A549 (cell line): ENCODE measurements at regions not wholly inside any gene's neighbourhood (a gene's known extent, or its start where the extent isn't known, plus 50 kb on each side); places are given as distances from the start of the nearest gene placed in this dataset.

ENCODE experiments used
- ATAC-seq, 2 experiments: fragments of 200-7000 bp in 1 of 2; fragments of >200 bp in 1 of 2; cut with Nextera tagmentation in 1 of 2; cut with Tn5 transposase in 1 of 2; 3 replicates each; pipeline versions ENCODE4 v1.8.0 to v1.9.1; 2018 to 2020; ENCODE audit warnings: mild to moderate bottlenecking in 1 of 2, moderate library complexity in 1 of 2
- CTCF ChIA-PET: fragments of 300-600 bp; sonication (Branson Sonifier 250); formaldehyde crosslinking; extraction: SDS; loops from one replicate; lab custom pipeline; 2021; ENCODE audit warnings: antibody characterized with exemption, inconsistent platforms; lab: Yijun Ruan, JAX
- POLR2A ChIA-PET: fragments of 350-600 bp; formaldehyde crosslinking; extraction: SDS; loops from one replicate; lab custom pipeline; 2021; ENCODE audit warnings: antibody characterized with exemption, inconsistent platforms; lab: Yijun Ruan, JAX
- DNase-seq, 2 experiments: peaks; one replicate each; pipeline versions ENCODE4 v3.0.0 to v3.0.0-alpha.2; 2011 to 2016; ENCODE audit warnings: low read depth in 1 of 2, low spot score in 1 of 2
- FAIRE-seq: peaks from 2 replicates; lab custom pipeline; 2011; peaks lifted over from hg19 to GRCh38; lab: Jason Lieb, UNC
- H3K27ac ChIP-seq, 2 experiments: fragments of >200 bp; sonication (Bioruptor Twin); formaldehyde crosslinking; 3 replicates each; pipeline ENCODE4 v1.5.1; 2016 to 2017
- H3K4me1 ChIP-seq: fragments of >200 bp; sonication (Bioruptor Twin); formaldehyde crosslinking; 3 replicates; pipeline ENCODE4 v1.6.1; 2016
- H3K4me2 ChIP-seq: fragments of >200 bp; sonication (Bioruptor Twin); formaldehyde crosslinking; 3 replicates; pipeline ENCODE4 v1.6.1; 2016
- H3K4me3 ChIP-seq: fragments of >200 bp; sonication (Bioruptor Twin); formaldehyde crosslinking; 3 replicates; pipeline ENCODE4 v1.5.1; 2016
- H3K9me3 ChIP-seq: fragments of >200 bp; sonication (Bioruptor Twin); formaldehyde crosslinking; 3 replicates; pipeline ENCODE4 v1.6.1; 2016
- BCL3 ChIP-seq: fragments of >200 bp; sonication (Bioruptor Twin); formaldehyde crosslinking; IDR thresholded peaks from 3 replicates; pipeline ENCODE4 v1.6.1; 2016
- CBX2 ChIP-seq: fragments of 200-600 bp; sonication (generic); IDR thresholded peaks from 2 replicates; pipeline ENCODE4 v1.6.1; 2016; ENCODE audit warnings: low read depth, mild to moderate bottlenecking, borderline replicate concordance
- CEBPB ChIP-seq, 2 experiments: fragments of >200 bp in 1 of 2; sonication (Bioruptor Twin) in 1 of 2; formaldehyde crosslinking in 1 of 2; IDR thresholded peaks; 2 replicates each; pipeline ENCODE4 v1.6.1; 2012 to 2016
- CHD2 ChIP-seq: fragments of 150-350 bp; IDR thresholded peaks from 2 replicates; pipeline ENCODE4 v1.6.1; 2014; ENCODE audit warnings: low read length; ENCODE audit not compliant: partially characterized antibody
- ESRRA ChIP-seq: fragments of 150-350 bp; IDR thresholded peaks from 2 replicates; pipeline ENCODE4 v1.6.1; 2014; ENCODE audit warnings: mild to moderate bottlenecking, low read length, borderline replicate concordance
- HMGXB4 ChIP-seq: fragments of 250-450 bp; sonication (Bioruptor Pico); IDR thresholded peaks from 2 replicates; pipeline ENCODE4 v1.5.0; 2021; ENCODE audit warnings: mild to moderate bottlenecking, moderate library complexity, borderline replicate concordance
- HOXA7 ChIP-seq: fragments of 250-450 bp; sonication (Bioruptor Pico); IDR thresholded peaks from 2 replicates; pipeline ENCODE4 v1.5.0; 2020; ENCODE audit warnings: mild to moderate bottlenecking, moderate library complexity
- HOXB5 ChIP-seq: fragments of 250-450 bp; sonication (Bioruptor Pico); IDR thresholded peaks from 2 replicates; pipeline ENCODE4 v1.5.0; 2020; ENCODE audit warnings: mild to moderate bottlenecking, moderate library complexity
- JUN ChIP-seq, 2 experiments: fragments of >200 bp; sonication (Bioruptor Twin); formaldehyde crosslinking; IDR thresholded peaks; 2 replicates in 1 of 2; 3 replicates in 1 of 2; pipeline ENCODE4 v1.6.1; 2016 to 2017
- JUNB ChIP-seq: fragments of >200 bp; sonication (Bioruptor Twin); formaldehyde crosslinking; IDR thresholded peaks from 2 replicates; pipeline ENCODE4 v1.6.1; 2016
- KDM1A ChIP-seq: fragments of 200-600 bp; sonication (generic); IDR thresholded peaks from 2 replicates; pipeline ENCODE4 v1.6.1; 2016; ENCODE audit warnings: low read depth, mild to moderate bottlenecking
- MAFK ChIP-seq: fragments of 450-650 bp; IDR thresholded peaks from 2 replicates; pipeline ENCODE4 v1.6.1; 2014; ENCODE audit not compliant: partially characterized antibody
- MAZ ChIP-seq: fragments of 150-350 bp; IDR thresholded peaks from 2 replicates; pipeline ENCODE4 v1.6.1; 2014; ENCODE audit warnings: antibody characterized with exemption, low read depth, low read length, borderline replicate concordance
- NFE2L2 ChIP-seq: fragments of 150-350 bp; conservative IDR thresholded peaks from 2 replicates; pipeline ENCODE4 v1.6.1; 2014; ENCODE audit warnings: low read length
- NR3C1 ChIP-seq: fragments of >200 bp; sonication (Bioruptor Twin); formaldehyde crosslinking; IDR thresholded peaks from 3 replicates; pipeline ENCODE4 v1.6.1; 2017
- PHF8 ChIP-seq: fragments of 200-600 bp; sonication (generic); IDR thresholded peaks from 2 replicates; pipeline ENCODE4 v1.6.1; 2016; ENCODE audit warnings: low read depth, mild to moderate bottlenecking, antibody characterized with exemption, moderate library complexity, borderline replicate concordance
- POLR2AphosphoS2 ChIP-seq: conservative IDR thresholded peaks from 2 replicates; pipeline ENCODE4 v1.6.1; 2012; ENCODE audit warnings: low read length, improper control_type of control experiment, inconsistent platforms
- RAD21 ChIP-seq, 2 experiments: fragments of >200 bp in 1 of 2; sonication (Bioruptor Twin) in 1 of 2; formaldehyde crosslinking in 1 of 2; IDR thresholded peaks in 1 of 2; conservative IDR thresholded peaks in 1 of 2; 2 replicates in 1 of 2; 3 replicates in 1 of 2; pipeline ENCODE4 v1.6.1; 2012 to 2018; ENCODE audit warnings: inconsistent platforms in 1 of 2
- RARB ChIP-seq: fragments of 250-450 bp; sonication (Bioruptor Pico); IDR thresholded peaks from 2 replicates; pipeline ENCODE4 v1.8.0; 2021; ENCODE audit warnings: mild to moderate bottlenecking, moderate library complexity
- RNF2 ChIP-seq: fragments of 200-600 bp; sonication (generic); IDR thresholded peaks from 2 replicates; pipeline ENCODE4 v1.6.1; 2016; ENCODE audit warnings: low read depth, mild to moderate bottlenecking, antibody characterized with exemption, moderate library complexity, borderline replicate concordance
- SREBF2 ChIP-seq: fragments of 450-650 bp; IDR thresholded peaks from 2 replicates; pipeline ENCODE4 v1.6.1; 2014; ENCODE audit warnings: mild to moderate bottlenecking, moderate library complexity
- TP53 ChIP-seq: fragments of 250-450 bp; sonication (Bioruptor Pico); IDR thresholded peaks from 2 replicates; pipeline ENCODE4 v1.5.0; 2021; ENCODE audit warnings: mild to moderate bottlenecking, moderate library complexity
- ZNF302 ChIP-seq: fragments of 250-450 bp; sonication (Bioruptor Pico); IDR thresholded peaks from 2 replicates; pipeline ENCODE4 v1.9.0; 2021; ENCODE audit warnings: inconsistent platforms, mild to moderate bottlenecking, moderate library complexity
- WGBS: methylation state at CpG from one replicate; pipeline ENCODE4 v1.1.6; 2017; ENCODE audit errors: missing lambda C conversion rate; 5-methylcytosine and 5-hydroxymethylcytosine counted together
- TF ChIP-seq, protein P1 (sequence below): fragments of 450-650 bp; IDR thresholded peaks from 2 replicates; pipeline ENCODE4 v1.6.1; 2014; ENCODE audit warnings: antibody characterized with exemption

GRCh38 chr4:124227981-124228380, 484.6 kb downstream of the ANKRD50 start:
- no peak for FAIRE-seq
- TF ChIP-seq MAFK: peak; percentile 64
- TF ChIP-seq KDM1A: no peak
- no peak for TF ChIP-seq NFE2L2
- TF ChIP-seq, all 56 proteins: peak for 1
- DNase-seq: no peak
- Histone ChIP-seq H3K27ac (no peak overlapping the region), H3K9me3 (no peaks in the 10 kb centered on the region), H3K4me2 (no peak overlapping the region), H3K4me3 (no peak overlapping the region), H3K4me1 (no peaks in the 10 kb centered on the region)
- no peak for ATAC-seq
- CTCF ChIA-PET: no interaction called here
- POLR2A ChIA-PET: no interaction called here

- Histone ChIP-seq H3K27ac (no peak overlapping the region), H3K4me3 (no peak overlapping the region), H3K4me2 (no peak overlapping the region), H3K4me1 (no peaks in the 10 kb centered on the region), H3K9me3 (no peaks in the 10 kb centered on the region)
- FAIRE-seq (no peak), ATAC-seq (no peak), DNase-seq (no peak)
- WGBS: 3% methylated on average over 2 of the region's 2 CpGs
- CTCF ChIA-PET: interaction anchor here (0.6 kb wide), 1 partner anchor 87 kb away, joined by 4 read pairs; no protein-coding TSS in a partner anchor
- no peak for TF ChIP-seq SREBF2
- POLR2A ChIA-PET: no interaction called here
These were observed 482.3 kb downstream of the ANKRD50 start for GRCh38 chr4:124230268-124230667.

DNA sequence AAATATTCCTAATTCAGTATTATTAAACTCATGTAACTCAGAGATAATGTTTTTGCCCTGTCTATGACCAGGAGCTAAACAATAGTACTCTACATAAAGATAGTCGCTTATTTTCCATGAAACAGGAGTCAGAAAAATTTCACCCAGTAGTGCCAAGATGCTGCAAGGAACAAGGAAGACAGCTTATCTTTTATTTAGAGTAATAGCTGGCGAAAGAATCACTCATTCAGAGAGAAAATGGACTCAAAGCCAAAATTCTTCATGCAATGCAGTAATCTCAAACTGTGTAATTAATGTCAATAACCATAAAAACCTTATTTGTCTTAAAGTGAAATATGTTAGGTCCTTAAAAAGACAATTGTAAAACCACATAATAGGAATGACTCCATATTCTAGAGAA, 477.8 kb downstream of the ANKRD50 start:
- DNase-seq (no peak), FAIRE-seq (no peak), ATAC-seq (no peak)
- TF ChIP-seq NR3C1: no peak
- no peak for TF ChIP-seq CHD2
- TF ChIP-seq HMGXB4 (CRISPR knock-in tag): no peak
- no peak for TF ChIP-seq PHF8
- TF ChIP-seq JUNB: no peak
- no peak for TF ChIP-seq BCL3
- no peak for TF ChIP-seq POLR2AphosphoS2
- no peak for TF ChIP-seq RARB (CRISPR knock-in tag)
- no peak for TF ChIP-seq RAD21 (conservative IDR thresholded peaks at IDR 0.05 in 1 of 2, IDR thresholded peaks at IDR 0.05 in 1 of 2)
- no peak for TF ChIP-seq HOXB5
- no peak for TF ChIP-seq TP53
- no peak for TF ChIP-seq JUN (IDR thresholded peaks at IDR 0.05)
- no peak for TF ChIP-seq ESRRA
- no peak for TF ChIP-seq ZNF302
- no peak for TF ChIP-seq CBX2
- TF ChIP-seq, protein P1, sequence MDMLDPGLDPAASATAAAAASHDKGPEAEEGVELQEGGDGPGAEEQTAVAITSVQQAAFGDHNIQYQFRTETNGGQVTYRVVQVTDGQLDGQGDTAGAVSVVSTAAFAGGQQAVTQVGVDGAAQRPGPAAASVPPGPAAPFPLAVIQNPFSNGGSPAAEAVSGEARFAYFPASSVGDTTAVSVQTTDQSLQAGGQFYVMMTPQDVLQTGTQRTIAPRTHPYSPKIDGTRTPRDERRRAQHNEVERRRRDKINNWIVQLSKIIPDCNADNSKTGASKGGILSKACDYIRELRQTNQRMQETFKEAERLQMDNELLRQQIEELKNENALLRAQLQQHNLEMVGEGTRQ: no peak
- no peak for TF ChIP-seq MAZ
- TF ChIP-seq RNF2: no peak
- TF ChIP-seq HOXA7 (CRISPR knock-in tag): no peak
- TF ChIP-seq CEBPB (IDR thresholded peaks at IDR 0.05): no peak
- Histone ChIP-seq H3K4me3 (no peak overlapping the region), H3K9me3 (no peaks in the 10 kb centered on the region), H3K4me2 (no peak overlapping the region), H3K4me1 (no peaks in the 10 kb centered on the region), H3K27ac (no peak overlapping the region)
- 13% methylated on average over 2 of the region's 2 CpGs for WGBS
- ChIA-PET POLR2A (no interaction called here), CTCF (no interaction called here)
